Loucy (cell line): ENCODE measurements at regions not wholly inside any gene's neighbourhood (a gene's known extent, or its start where the extent isn't known, plus 50 kb on each side); places are given as distances from the start of the nearest gene placed in this dataset.

Experiments used
- EZH2phosphoT487 ChIP-seq: fragments of 200-600 bp; IDR thresholded peaks from 2 replicates; pipeline ENCODE4 v1.6.1; 2018; ENCODE audit warnings: antibody characterized with exemption, mild to moderate bottlenecking, moderate library complexity, borderline replicate concordance
- TF ChIP-seq, protein P1 (sequence below): fragments of 200-600 bp; sonication (generic); conservative IDR thresholded peaks from 2 replicates; pipeline ENCODE4 v1.5.1; 2014; ENCODE audit warnings: mild to moderate bottlenecking, antibody characterized with exemption, low read length

DNA sequence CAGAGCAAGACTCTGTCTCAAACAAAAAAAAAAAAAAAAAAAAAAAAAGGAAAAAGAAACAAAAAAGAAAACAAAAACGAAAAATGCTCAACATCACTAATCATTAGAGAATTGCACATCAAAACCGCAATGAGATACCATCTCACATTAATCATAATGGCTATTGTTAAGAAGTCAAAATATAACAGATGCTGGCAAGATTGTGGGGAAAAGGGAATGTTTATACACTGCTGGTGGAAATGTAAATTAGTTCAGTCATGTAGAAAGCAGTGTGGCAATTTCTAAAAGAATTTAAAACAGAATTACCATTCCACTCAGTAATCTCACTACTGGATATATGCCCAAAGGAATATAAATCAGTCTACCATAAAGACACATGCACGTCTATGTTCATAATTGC lies 50.4 kb upstream of the PRR16 start:
- TF ChIP-seq, protein P1, sequence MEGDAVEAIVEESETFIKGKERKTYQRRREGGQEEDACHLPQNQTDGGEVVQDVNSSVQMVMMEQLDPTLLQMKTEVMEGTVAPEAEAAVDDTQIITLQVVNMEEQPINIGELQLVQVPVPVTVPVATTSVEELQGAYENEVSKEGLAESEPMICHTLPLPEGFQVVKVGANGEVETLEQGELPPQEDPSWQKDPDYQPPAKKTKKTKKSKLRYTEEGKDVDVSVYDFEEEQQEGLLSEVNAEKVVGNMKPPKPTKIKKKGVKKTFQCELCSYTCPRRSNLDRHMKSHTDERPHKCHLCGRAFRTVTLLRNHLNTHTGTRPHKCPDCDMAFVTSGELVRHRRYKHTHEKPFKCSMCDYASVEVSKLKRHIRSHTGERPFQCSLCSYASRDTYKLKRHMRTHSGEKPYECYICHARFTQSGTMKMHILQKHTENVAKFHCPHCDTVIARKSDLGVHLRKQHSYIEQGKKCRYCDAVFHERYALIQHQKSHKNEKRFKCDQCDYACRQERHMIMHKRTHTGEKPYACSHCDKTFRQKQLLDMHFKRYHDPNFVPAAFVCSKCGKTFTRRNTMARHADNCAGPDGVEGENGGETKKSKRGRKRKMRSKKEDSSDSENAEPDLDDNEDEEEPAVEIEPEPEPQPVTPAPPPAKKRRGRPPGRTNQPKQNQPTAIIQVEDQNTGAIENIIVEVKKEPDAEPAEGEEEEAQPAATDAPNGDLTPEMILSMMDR: no peak
- no peak for TF ChIP-seq EZH2phosphoT487
